ENCODE measurements at regions not wholly inside any gene's neighbourhood (a gene's known extent, or its start where the extent isn't known, plus 50 kb on each side); places are given as distances from the start of the nearest gene placed in this dataset.

DNA sequence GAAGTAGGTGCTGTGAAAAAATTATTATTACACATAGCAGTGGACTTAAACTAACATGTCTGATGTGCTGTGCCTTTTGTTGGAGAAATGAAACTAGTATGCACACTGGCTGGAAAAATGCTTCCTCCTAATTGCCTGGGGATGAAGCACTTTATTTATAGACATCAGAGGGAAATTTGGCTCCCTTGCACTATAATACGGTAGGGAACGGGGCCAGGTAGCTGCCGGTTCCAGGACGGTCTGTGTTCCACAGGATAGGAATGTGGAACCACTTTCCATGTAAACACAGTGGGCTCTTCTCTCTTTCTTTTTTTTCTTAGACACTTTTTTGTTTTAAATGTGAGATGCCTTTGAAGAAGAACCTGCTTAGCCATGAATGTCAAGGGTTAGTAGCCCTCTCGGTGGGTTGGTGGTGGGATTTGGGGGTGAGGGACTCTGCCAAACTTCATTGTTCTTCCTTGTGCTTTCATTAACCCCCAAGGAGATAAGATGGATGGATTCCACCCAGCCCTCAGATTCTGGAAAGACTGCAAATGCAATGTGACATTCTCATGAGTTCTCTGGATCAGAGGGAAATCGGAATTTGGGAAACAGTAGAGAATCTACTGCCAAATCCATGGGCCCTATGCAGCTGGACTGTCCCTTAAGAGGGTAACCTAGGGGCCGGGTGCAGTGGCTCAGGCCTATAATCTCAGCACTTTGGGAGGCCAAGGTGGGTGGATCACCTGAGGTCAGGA lies 58.0 kb upstream of the GSC start:
- H3K27ac ChIP-seq (ENCODE audit: low read depth in 1 of 2, low read length in 1 of 2): no peak overlapping the region
- TF ChIP-seq, protein P1, sequence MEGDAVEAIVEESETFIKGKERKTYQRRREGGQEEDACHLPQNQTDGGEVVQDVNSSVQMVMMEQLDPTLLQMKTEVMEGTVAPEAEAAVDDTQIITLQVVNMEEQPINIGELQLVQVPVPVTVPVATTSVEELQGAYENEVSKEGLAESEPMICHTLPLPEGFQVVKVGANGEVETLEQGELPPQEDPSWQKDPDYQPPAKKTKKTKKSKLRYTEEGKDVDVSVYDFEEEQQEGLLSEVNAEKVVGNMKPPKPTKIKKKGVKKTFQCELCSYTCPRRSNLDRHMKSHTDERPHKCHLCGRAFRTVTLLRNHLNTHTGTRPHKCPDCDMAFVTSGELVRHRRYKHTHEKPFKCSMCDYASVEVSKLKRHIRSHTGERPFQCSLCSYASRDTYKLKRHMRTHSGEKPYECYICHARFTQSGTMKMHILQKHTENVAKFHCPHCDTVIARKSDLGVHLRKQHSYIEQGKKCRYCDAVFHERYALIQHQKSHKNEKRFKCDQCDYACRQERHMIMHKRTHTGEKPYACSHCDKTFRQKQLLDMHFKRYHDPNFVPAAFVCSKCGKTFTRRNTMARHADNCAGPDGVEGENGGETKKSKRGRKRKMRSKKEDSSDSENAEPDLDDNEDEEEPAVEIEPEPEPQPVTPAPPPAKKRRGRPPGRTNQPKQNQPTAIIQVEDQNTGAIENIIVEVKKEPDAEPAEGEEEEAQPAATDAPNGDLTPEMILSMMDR (IDR thresholded peaks at IDR 0.05; ENCODE audit: control extremely low read depth, extremely low read depth): no peak
- H3K4me1 ChIP-seq (ENCODE audit: control insufficient read depth in 5 of 5, insufficient read depth in 5 of 5, low read length in 5 of 5): no peaks in the 10 kb centered on the region
- DNase-seq (peak in 1 of 3 donors; percentile 5), ATAC-seq (ENCODE audit: insufficient read depth, low FRiP score) (no peak)
- 61 to 78% methylated on average over 7 of the region's 7 CpGs for WGBS, 2 donors
- peaks cover 0 to 8% (median 2%) of the 10 kb centered on the region in 4 donors for H3K9me3 ChIP-seq (ENCODE audit: control insufficient read depth in 4 of 4, insufficient read depth in 3 of 4, low read length in 3 of 4)
- no peaks in the 10 kb centered on the region for H3K36me3 ChIP-seq (ENCODE audit: control insufficient read depth in 4 of 4, insufficient read depth in 4 of 4, low read length in 4 of 4)
- no peaks in the 10 kb centered on the region for H3K27me3 ChIP-seq (ENCODE audit: control insufficient read depth in 3 of 3, insufficient read depth in 3 of 3, low read length in 2 of 3)
- H3K9ac ChIP-seq (ENCODE audit: insufficient read depth in 1 of 2, low read length in 2 of 2): no peak overlapping the region
- no peak overlapping the region for H3K4me3 ChIP-seq

DNA sequence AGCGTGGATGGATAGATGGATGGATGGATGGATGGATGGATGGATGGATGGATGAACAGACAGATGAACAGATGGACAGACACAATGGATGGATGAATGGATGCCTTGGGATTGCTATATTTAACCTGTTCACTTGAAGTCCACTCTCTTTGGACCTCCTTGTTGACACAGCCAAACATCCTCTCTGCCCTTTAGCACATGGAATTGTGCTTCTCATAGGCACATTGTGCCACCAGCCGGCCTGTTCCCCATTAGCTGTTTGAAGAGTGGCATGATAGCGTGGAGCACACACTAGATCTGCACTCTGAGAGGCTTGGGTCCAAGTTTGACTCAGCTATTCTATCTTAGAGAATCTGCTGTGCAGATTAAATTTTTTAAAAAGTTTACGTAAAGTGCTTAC lies 56.9 kb upstream of the GSC start:
- Histone ChIP-seq H3K4me1 (ENCODE audit: control insufficient read depth in 5 of 5, insufficient read depth in 5 of 5, low read length in 5 of 5) (no peaks in the 10 kb centered on the region), H3K4me3 (no peak overlapping the region), H3K36me3 (ENCODE audit: control insufficient read depth in 4 of 4, insufficient read depth in 4 of 4, low read length in 4 of 4) (no peaks in the 10 kb centered on the region), H3K27me3 (ENCODE audit: control insufficient read depth in 3 of 3, insufficient read depth in 3 of 3, low read length in 2 of 3) (no peaks in the 10 kb centered on the region), H3K9ac (ENCODE audit: insufficient read depth in 1 of 2, low read length in 2 of 2) (no peak overlapping the region), H3K9me3 (ENCODE audit: control insufficient read depth in 4 of 4, insufficient read depth in 3 of 4, low read length in 3 of 4) (peaks cover 0 to 15% (median 2%) of the 10 kb centered on the region in 4 donors), H3K27ac (ENCODE audit: low read depth in 1 of 2, low read length in 1 of 2) (no peak overlapping the region)
- WGBS, 2 donors: 84% methylated on average over 4 of the region's 4 CpGs
- TF ChIP-seq, protein P1 (IDR thresholded peaks at IDR 0.05; ENCODE audit: control extremely low read depth, extremely low read depth): no peak
- ATAC-seq (ENCODE audit: insufficient read depth, low FRiP score) (no peak), DNase-seq (no peak)

DNA sequence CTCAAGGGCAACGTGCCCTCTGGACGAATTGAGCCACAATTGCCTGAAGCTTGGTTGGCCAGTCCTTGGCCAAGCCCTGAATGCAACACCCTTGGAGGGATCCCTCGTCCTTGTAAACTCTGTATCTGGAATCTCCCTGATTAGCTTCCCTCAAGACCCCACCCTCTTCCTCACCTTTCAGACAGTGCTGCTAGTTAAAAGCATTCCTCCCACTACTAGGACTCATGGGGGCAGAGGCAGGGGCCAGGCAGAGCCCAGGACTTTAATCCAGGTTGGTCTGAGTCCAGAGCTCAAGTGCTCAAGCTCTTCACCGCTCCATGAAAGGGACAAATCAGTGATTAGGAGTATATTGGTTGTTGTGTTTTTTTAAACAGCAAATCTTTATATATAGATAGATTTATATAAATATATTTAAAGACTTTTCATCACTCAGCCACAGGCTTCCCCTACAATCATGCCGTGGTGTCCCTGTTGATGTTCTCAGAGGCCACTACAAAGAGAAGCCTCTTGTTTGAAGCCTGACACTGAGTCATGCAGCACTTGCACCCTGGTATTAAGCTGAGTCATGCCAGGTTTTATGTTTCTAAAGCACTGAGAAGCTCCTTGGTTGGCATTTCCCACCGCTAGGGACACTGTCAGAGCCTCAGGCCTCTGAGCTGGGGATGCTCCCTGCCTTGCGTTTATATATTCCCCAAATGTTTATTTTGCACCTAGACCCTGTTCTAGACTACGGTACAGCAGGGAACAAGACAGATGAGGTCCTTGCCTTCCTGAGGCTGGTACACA lies 53.8 kb upstream of the GSC start:
- Histone ChIP-seq H3K9me3 (ENCODE audit: control insufficient read depth in 4 of 4, insufficient read depth in 3 of 4, low read length in 3 of 4) (peaks cover 0 to 22% (median 3%) of the 10 kb centered on the region in 4 donors), H3K27ac (ENCODE audit: low read depth in 1 of 2, low read length in 1 of 2) (no peak overlapping the region), H3K4me3 (no peak overlapping the region), H3K4me1 (ENCODE audit: control insufficient read depth in 5 of 5, insufficient read depth in 5 of 5, low read length in 5 of 5) (no peaks in the 10 kb centered on the region), H3K27me3 (ENCODE audit: control insufficient read depth in 3 of 3, insufficient read depth in 3 of 3, low read length in 2 of 3) (no peaks in the 10 kb centered on the region), H3K9ac (ENCODE audit: insufficient read depth in 1 of 2, low read length in 2 of 2) (no peak overlapping the region), H3K36me3 (ENCODE audit: control insufficient read depth in 4 of 4, insufficient read depth in 4 of 4, low read length in 4 of 4) (no peaks in the 10 kb centered on the region)
- DNase-seq (no peak), ATAC-seq (ENCODE audit: insufficient read depth, low FRiP score) (no peak)
- 63 to 68% methylated on average over 8 of the region's 8 CpGs for WGBS, 2 donors
- TF ChIP-seq, protein P1 (IDR thresholded peaks at IDR 0.05; ENCODE audit: control extremely low read depth, extremely low read depth): no peak
